Erythroblast (primary cell): ENCODE measurements at regions not wholly inside any gene's neighbourhood (a gene's known extent, or its start where the extent isn't known, plus 50 kb on each side); places are given as distances from the start of the nearest gene placed in this dataset.

Experiments
- DNase-seq, 2 experiments: peaks; one replicate each; lab custom pipeline; 2025; lab: John Stamatoyannopoulos, UW
- GATA1 ChIP-seq: IDR thresholded peaks from 2 replicates; pipeline ENCODE4 v1.6.1; 2011; ENCODE audit warnings: low read depth, mild to moderate bottlenecking, control low read depth, low read length, moderate library complexity
- POLR2A ChIP-seq: IDR thresholded peaks from 2 replicates; pipeline ENCODE4 v1.6.1; 2011; ENCODE audit warnings: mild to moderate bottlenecking, low read length

DNA sequence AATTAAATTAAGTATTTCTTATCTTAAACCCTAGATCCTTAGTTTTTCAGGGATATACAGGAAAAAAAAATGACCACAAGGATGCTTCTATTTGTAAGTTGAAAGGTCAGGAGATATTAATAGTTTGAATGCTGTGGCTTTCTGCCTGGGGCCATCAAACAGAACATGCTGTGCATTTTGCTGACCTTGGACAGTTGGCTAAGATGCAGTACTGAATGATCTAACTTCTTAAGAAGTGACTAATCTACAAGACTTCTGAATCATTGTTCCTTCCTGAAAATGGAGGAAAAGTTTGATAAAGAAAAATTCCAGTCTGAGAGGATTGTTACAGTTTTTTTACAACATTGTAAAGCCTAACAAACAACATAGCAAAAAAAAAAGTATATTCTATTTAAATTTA, 237.8 kb upstream of the JADE1 start:
- TF ChIP-seq GATA1 (no peak), POLR2A (no peak)
- no peak for DNase-seq

DNA sequence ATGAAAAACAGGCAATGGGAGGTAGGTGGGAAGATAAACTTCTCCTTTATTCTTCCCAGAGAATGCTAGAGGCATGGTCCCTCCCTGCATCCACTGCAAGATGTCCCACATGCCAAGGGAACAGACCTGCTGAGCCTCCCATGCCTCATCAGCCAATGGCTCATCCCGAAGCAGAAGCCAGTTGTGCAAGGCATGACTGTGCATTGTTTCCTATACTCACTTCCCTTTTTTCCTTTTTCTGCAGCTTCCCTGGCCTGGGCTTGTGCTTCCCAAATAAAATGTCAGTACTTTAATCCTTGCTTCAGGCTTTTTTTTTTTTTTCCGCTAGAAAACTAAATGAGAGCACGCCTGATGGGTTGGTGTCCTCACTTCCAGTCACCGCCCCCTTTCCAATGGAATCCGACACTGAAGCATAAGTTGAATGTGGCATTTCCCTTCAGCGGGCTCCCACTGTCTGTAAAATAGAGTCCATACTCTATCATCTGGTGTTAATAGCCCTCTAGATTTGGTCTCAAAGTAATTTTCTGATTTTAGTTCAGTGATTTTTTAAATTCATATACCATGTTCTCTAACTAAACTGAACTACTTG, 239.0 kb upstream of the JADE1 start:
- TF ChIP-seq GATA1 (no peak), POLR2A (no peak)
- DNase-seq = no peak

DNA sequence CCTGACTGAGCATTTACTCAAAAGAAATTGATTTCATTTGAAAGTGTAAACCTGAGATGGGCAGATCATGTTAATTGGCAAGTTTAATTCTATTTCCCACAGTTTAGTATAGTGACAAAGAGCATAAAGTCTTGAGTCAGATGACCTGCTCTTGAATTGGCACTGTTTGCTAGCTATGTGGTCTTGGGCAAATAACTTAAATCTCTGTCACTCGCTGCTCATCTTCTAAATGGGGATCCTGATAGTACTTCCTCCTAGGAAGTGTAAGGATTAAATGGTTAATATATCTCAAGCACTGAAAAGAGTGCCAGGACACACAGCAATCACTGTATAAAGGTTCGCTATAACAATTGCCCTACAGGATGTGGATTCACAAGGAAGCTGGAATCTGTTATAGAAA, 242.8 kb upstream of the JADE1 start:
- TF ChIP-seq POLR2A = no peak

DNA sequence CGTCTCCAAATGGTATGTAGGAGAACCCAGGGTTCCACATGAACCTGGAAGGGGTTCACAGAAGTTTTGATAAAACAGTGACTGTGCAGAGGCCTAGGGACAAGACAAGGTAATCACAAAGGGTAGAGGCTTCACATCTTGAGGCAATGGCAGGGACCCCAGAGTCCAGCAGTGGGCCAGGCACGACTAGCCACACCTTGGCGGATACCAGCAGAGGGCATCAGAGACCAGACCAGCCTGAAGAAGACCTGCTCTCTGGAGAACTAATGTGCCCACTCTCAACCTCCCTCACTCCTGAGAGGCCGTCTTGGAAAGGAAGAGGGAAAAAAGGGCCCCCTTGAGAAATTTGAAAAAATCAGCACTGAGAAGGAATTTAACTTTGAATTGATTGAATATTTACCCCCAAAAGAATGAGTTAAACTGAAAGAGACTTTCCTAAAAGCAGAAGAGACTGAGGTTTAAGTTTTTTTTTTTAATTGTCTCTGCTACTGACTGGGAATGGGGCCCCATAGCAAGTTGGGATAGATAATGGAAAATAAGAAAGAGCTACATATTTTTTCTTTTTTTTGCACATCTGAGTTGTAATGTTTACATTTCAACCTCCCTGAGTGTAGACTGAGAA, 243.8 kb upstream of the JADE1 start:
- peak; percentile 56 to 62 for DNase-seq
- no peak for TF ChIP-seq GATA1
- TF ChIP-seq POLR2A = no peak

More for the DNA sequence above, 242.8 kb upstream of the JADE1 start:
- DNase-seq = no peak

DNA sequence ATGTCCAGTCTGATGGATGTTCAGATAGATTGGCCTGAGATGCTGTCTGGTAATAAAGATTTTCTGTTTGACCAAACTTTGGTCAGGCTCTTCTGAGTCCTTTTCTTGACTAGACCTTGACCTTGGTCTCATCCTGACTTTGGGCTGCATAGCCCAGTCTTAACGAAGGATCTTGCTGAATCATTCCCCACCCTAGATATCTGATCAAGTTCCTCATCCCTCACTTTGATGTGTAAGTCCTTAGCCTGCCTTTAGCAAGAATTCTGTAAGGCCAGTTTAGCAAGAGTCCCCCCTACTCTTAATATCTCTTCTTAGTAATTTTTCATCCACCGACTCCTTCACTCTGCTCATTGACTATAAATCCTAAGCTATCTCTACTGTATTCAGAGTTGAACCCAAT, 244.4 kb upstream of the JADE1 start:
- TF ChIP-seq GATA1 = no peak
- no peak for TF ChIP-seq POLR2A
- DNase-seq = peak; percentile 60

DNA sequence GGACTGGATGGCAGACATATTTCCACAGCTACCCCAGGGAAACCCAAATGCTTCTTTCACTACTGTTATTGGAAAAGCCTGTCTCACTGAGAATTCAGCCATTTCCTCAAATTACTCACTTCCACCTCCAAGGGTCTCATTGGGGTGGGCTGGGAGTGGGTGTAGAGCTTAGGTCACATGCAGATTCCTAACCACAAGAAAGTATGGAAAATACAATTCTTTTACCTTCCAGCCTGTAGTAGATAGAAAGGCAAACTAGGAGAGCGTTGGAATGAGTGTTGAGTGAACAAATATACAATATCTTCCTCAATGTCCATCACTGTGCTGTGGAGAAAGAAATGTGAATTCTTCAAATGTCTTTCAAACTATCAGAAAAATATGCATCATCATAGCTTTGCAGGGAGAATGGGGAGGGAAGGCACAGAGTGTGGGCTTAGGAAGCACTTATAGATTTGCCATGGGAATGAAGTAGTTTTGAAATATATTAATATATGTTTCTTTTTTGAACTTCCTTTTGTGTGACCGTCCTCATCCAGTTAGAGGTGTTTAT, 245.3 kb upstream of the JADE1 start:
- TF ChIP-seq GATA1 = no peak
- no peak for TF ChIP-seq POLR2A
- no peak for DNase-seq

DNA sequence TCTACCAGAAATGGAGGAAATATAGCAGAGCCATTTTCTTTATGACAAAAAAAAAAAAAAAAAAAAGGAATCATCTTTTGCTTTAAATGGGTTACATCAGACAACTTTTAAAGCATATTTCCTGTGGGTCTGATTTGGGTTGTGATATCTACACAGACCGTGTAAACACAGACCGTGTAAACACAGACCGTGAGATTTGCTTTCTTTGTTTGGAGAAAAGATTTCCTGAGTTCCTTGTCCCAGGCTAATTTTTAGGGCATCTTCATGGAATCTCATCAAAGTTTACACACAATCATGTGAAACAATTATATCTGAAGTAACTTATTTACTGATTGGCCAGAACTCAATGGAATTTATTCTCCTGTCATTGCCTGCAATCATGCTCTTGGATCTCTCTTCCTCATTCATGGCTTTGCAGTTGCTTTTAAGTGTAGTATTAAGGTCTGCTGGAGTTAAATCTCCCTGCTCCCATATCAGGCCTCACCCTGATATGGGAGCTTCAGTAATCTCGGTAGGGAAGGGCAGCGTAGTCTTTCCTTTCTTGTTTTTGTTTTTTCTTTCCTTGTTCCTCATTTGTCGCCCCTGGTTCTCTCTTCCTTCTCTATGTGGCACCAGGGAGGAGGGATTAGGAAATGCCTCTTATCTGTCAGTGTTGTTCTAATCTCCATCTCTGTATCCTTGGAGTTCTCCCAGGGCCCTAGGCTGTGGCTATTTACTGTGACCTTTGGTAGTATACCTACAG, 248.6 kb upstream of the JADE1 start:
- TF ChIP-seq GATA1 (no peak), POLR2A (no peak)
- DNase-seq = no peak

DNA sequence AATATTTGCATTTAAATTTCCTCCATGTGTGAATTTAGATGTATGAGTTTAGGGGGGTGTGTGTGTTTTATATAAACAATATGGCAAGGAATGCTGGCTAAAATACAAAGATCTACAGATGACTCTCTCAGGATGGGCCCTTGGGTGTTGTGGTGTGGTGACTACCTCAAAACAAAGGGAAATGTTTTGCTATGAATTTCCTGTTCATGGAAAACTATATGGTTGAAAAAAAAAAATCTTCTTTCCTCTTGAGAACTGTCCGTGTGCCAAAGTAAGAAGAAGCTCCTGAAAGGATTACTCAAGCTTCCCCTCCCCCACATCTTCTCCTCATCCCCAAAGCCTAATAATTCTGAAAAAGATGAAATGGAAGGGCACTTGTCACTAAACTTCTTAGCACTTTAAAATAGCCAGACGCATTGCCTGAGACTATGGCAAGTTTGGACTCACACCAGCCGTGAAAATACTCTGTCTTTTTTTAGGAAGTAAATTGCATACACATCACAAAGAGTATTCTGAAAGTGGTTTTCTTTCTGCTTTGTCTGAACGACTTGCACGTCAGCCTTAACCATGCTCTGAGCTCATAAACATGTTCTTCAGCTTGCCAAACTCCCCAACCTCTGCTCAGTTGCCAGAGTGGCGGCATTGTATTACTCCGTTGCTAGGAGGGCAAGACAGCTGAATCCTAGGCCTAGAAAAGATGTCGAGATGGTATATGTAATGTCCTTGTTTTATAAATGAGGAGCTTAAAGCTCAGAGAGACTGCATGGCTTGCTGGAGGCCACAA, 250.4 kb upstream of the JADE1 start:
- TF ChIP-seq POLR2A (no peak), GATA1 (no peak)
- DNase-seq = no peak

DNA sequence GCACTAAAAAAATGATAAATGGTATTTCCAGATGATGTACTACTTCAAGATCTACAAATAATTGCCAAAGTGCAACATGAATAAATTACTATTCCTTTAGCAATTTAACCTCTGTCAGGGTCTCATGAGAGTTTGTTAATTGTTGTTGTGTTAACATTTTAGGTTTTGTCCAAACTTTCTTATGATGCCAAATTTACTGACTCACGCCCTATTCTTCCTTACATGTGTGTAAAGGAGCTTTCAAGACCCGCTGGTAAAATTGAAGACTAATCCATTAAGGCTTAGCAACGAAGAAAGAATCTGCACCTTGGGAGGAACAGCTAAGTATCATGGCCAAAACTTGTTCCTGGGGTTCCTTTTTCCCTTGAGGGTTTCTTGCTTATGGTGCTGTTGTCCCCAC, 252.7 kb upstream of the JADE1 start:
- TF ChIP-seq GATA1 (no peak), POLR2A (no peak)
- no peak for DNase-seq

DNA sequence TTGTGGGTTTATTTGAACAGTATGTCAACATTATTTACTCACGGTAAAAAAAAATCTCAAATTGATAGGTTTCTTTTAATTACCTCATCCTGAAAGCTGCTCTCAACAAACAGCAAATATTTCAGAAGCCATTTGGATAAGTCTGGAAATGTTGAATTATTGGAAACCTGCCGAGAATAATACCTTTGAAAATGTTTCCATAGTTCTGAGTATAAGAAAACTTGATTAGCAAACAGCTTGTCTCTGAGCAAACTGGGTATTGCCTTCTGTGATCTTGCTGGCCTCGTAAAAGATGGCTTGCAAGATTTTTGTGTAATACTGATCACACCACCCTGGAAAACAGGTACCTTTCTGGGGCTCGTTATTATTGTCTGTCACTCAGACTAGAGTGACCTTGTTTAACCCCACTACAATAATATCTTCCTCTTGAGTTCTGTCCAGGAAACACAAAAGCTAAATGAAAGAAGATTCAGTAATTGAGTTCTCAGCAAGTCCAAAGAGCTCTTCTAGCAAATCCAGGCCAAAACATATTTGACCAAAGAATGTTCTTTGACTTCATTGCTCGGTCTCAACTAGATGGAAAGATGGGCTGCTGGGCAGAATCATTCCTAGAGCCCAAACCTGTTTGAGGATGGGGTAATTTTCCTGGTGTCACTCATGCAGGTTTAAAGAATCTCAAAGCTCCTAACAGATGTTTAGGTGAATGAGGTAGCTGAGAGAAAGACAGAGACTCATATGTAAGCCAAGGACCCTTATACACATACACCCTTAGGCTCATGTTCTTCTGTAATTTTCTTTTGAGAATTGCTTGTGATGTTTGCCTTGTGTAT, 255.6 kb upstream of the JADE1 start:
- DNase-seq = peak; percentile 14 to 59
- TF ChIP-seq GATA1 = no peak
- no peak for TF ChIP-seq POLR2A

DNA sequence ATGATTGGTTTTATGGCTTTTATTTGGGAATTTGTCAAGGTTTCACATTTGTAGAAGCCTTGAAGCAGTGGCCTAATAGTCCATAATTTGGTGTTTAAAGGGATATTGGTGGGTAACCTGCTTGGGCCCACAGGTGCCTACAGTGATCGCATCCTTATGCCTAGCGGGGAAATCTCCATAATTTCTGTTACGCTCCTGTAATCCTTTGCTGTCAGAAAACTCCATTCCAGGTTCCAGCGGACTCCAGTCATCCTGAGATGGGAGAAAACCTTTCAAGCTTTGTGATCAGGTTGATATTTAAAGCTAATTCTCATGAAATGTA, 257.0 kb upstream of the JADE1 start:
- no peak for TF ChIP-seq POLR2A
- TF ChIP-seq GATA1 = no peak

DNA sequence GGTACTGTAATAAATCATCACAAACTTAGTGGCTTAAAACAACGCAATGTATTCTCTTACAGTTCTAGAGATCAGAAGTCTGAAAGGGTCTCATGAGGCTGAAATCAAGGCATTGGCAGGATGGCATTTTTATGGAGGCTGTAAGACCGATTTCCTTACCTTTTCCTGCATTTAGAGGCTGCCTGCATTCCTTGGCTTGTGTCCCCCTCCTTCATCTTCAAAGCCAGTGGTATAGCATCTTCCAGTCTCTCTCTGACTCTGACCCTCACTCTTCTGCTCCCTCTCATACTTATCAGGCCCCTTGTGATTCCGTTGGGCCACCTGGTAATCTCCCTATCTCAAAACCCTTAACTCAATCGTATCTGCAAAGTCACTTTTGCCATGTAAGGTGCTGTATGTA, 258.2 kb upstream of the JADE1 start:
- DNase-seq = peak in 1 of 2 experiments; percentile 7
- TF ChIP-seq GATA1 (no peak), POLR2A (no peak)

More for the DNA sequence above, 257.0 kb upstream of the JADE1 start:
- no peak for DNase-seq

DNA sequence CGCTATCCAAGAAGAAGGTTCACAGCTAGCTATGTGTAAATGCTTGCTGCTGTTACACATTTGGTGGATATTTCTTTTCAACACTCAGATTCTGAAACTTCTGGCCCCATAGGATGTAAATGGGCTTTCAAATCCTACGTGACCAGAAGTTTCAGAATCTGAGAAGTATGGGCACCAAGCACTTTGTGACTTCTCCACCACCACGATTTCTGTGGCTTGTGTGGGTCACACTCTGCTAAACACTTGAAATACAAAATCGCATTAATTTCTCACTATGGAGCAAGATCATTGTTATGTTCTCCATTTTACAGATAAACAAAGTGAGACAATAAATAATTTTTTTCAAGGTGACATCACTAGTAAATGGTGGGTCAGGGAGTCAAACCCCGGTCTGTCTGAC, 259.4 kb upstream of the JADE1 start:
- DNase-seq = no peak
- TF ChIP-seq POLR2A (no peak), GATA1 (no peak)

DNA sequence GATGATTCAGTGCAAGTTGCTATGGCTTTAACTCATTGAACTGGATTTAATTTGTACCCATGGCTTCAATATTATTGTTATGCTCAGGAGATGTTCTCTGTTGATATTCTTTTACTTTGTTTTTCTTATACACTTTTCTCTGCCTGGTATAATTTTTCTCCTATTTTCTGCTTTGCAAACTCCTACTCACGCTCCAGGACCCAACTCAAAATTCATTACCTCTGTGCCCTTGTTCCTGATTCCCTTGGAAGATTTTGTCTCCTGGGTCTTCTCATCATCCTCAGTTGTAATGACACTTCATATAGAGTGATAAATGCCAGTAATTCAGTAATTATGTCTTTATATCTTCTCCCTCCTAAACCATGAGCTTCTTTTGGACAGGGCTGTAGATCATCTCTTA, 259.9 kb upstream of the JADE1 start:
- no peak for TF ChIP-seq POLR2A
- no peak for TF ChIP-seq GATA1
- DNase-seq = no peak
